Activated CD4-positive, alpha-beta memory T cell treated with anti-CD3 and anti-CD28 coated beads for 36 hours (primary cell): ENCODE measurements at regions not wholly inside any gene's neighbourhood (a gene's known extent, or its start where the extent isn't known, plus 50 kb on each side); places are given as distances from the start of the nearest gene placed in this dataset.

Experiments used
- CTCF ChIA-PET: fragments of 350-600 bp; sonication (Branson Sonifier 250); formaldehyde crosslinking; loops from one replicate; lab custom pipeline; 2021; ENCODE audit warnings: antibody characterized with exemption, inconsistent platforms; lab: Charles Lee
- POLR2A ChIA-PET: fragments of 350-600 bp; sonication (Branson Sonifier 250); formaldehyde crosslinking; loops from one replicate; lab custom pipeline; 2021; ENCODE audit warnings: antibody characterized with exemption; lab: Charles Lee
- DNase-seq: peaks from one replicate; pipeline ENCODE4 v3.0.0-alpha.2; 2020
- H3K27ac Mint-ChIP-seq: one replicate; pipeline ENCODE4 v1.8.0; 2021; ENCODE audit warnings: mixed read lengths
- H3K27me3 Mint-ChIP-seq: one replicate; pipeline ENCODE4 v1.8.0; 2021; ENCODE audit warnings: mixed read lengths
- H3K36me3 Mint-ChIP-seq: one replicate; pipeline ENCODE4 v1.8.0; 2021; ENCODE audit warnings: mixed read lengths
- H3K4me1 Mint-ChIP-seq: one replicate; pipeline ENCODE4 v1.8.0; 2021; ENCODE audit warnings: low read depth, mixed read lengths
- H3K4me3 Mint-ChIP-seq: one replicate; pipeline ENCODE4 v1.8.0; 2021; ENCODE audit warnings: mild to moderate bottlenecking, mixed read lengths
- H3K9me3 Mint-ChIP-seq: one replicate; pipeline ENCODE4 v1.8.0; 2021; ENCODE audit warnings: mixed read lengths
- intact Hi-C: fragments of 100-400 bp; cut with micrococcal nuclease; formaldehyde crosslinking; loops from one replicate; pipeline ENCODE4 v1.15.1; 2023

- Mint-ChIP-seq H3K27me3 (no peaks in the 10 kb centered on the region), H3K4me3 (no peak overlapping the region), H3K36me3 (no peaks in the 10 kb centered on the region), H3K4me1 (no peaks in the 10 kb centered on the region), H3K27ac (no peak overlapping the region), H3K9me3 (no peaks in the 10 kb centered on the region)
- intact Hi-C loops, result no loop called here
- DNase-seq, result no peak
- POLR2A ChIA-PET, result no interaction called here
- CTCF ChIA-PET, result no interaction called here
Observed at GRCh38 chr18:39199231-39199855, 1633.7 kb upstream of the CELF4 start.

- CTCF ChIA-PET, result no interaction called here
- POLR2A ChIA-PET, result no interaction called here
- DNase-seq, result no peak
- no peak overlapping the region for H3K27ac Mint-ChIP-seq
- intact Hi-C loops, result no loop called here
- H3K4me3 Mint-ChIP-seq, result no peak overlapping the region
- H3K9me3 Mint-ChIP-seq, result no peaks in the 10 kb centered on the region
- H3K27me3 Mint-ChIP-seq, result no peaks in the 10 kb centered on the region
- H3K4me1 Mint-ChIP-seq, result no peaks in the 10 kb centered on the region
- no peaks in the 10 kb centered on the region for H3K36me3 Mint-ChIP-seq
Observed at GRCh38 chr18:39198376-39198775, 1632.8 kb upstream of the CELF4 start.

GRCh38 chr18:39191931-39192330 lies 1626.3 kb upstream of the CELF4 start:
- no peak for DNase-seq
- Mint-ChIP-seq H3K4me3 (no peak overlapping the region), H3K36me3 (no peaks in the 10 kb centered on the region), H3K27me3 (no peaks in the 10 kb centered on the region), H3K9me3 (no peaks in the 10 kb centered on the region), H3K4me1 (no peaks in the 10 kb centered on the region), H3K27ac (no peak overlapping the region)
- intact Hi-C loops, result no loop called here
- ChIA-PET CTCF (no interaction called here), POLR2A (no interaction called here)

GRCh38 chr18:39191058-39191457 lies 1625.5 kb upstream of the CELF4 start:
- ChIA-PET POLR2A (no interaction called here), CTCF (no interaction called here)
- H3K27me3 Mint-ChIP-seq, result no peaks in the 10 kb centered on the region
- no peak for DNase-seq
- no peaks in the 10 kb centered on the region for H3K36me3 Mint-ChIP-seq
- H3K4me3 Mint-ChIP-seq, result no peak overlapping the region
- no peak overlapping the region for H3K27ac Mint-ChIP-seq
- intact Hi-C loops, result no loop called here
- H3K9me3 Mint-ChIP-seq, result no peaks in the 10 kb centered on the region
- no peaks in the 10 kb centered on the region for H3K4me1 Mint-ChIP-seq

GRCh38 chr18:39190508-39190907 lies 1624.9 kb upstream of the CELF4 start:
- ChIA-PET CTCF (no interaction called here), POLR2A (no interaction called here)
- no peak overlapping the region for H3K27ac Mint-ChIP-seq
- intact Hi-C loops, result no loop called here
- no peak for DNase-seq
- H3K27me3 Mint-ChIP-seq, result no peaks in the 10 kb centered on the region
- H3K4me3 Mint-ChIP-seq, result no peak overlapping the region
- H3K4me1 Mint-ChIP-seq, result no peaks in the 10 kb centered on the region
- H3K36me3 Mint-ChIP-seq, result no peaks in the 10 kb centered on the region
- no peaks in the 10 kb centered on the region for H3K9me3 Mint-ChIP-seq

GRCh38 chr18:39188278-39188677 lies 1622.7 kb upstream of the CELF4 start:
- Mint-ChIP-seq H3K9me3 (no peaks in the 10 kb centered on the region), H3K4me3 (no peak overlapping the region), H3K36me3 (no peaks in the 10 kb centered on the region), H3K4me1 (no peaks in the 10 kb centered on the region), H3K27me3 (no peaks in the 10 kb centered on the region), H3K27ac (no peak overlapping the region)
- intact Hi-C loops, result no loop called here
- CTCF ChIA-PET, result no interaction called here
- DNase-seq, result no peak
- POLR2A ChIA-PET, result no interaction called here

GRCh38 chr18:39186008-39186407 lies 1620.4 kb upstream of the CELF4 start:
- Mint-ChIP-seq H3K36me3 (no peaks in the 10 kb centered on the region), H3K9me3 (no peaks in the 10 kb centered on the region), H3K27ac (no peak overlapping the region), H3K4me1 (no peaks in the 10 kb centered on the region), H3K27me3 (no peaks in the 10 kb centered on the region), H3K4me3 (no peak overlapping the region)
- ChIA-PET CTCF (no interaction called here), POLR2A (no interaction called here)
- intact Hi-C loops, result no loop called here
- no peak for DNase-seq

GRCh38 chr18:39184176-39184575 lies 1618.6 kb upstream of the CELF4 start:
- intact Hi-C loops, result no loop called here
- POLR2A ChIA-PET, result no interaction called here

GRCh38 chr18:39178166-39178565 lies 1612.6 kb upstream of the CELF4 start:
- Mint-ChIP-seq H3K27ac (no peak overlapping the region), H3K4me3 (no peak overlapping the region)
- POLR2A ChIA-PET, result no interaction called here

More at GRCh38 chr18:39184176-39184575, 1618.6 kb upstream of the CELF4 start:
- DNase-seq, result no peak
- CTCF ChIA-PET, result no interaction called here
- Mint-ChIP-seq H3K27ac (no peak overlapping the region), H3K4me3 (no peak overlapping the region), H3K27me3 (no peaks in the 10 kb centered on the region), H3K4me1 (no peaks in the 10 kb centered on the region), H3K36me3 (no peaks in the 10 kb centered on the region), H3K9me3 (no peaks in the 10 kb centered on the region)

GRCh38 chr18:39172695-39173421 lies 1607.3 kb upstream of the CELF4 start:
- CTCF ChIA-PET, result no interaction called here
- Mint-ChIP-seq H3K27ac (no peak overlapping the region), H3K27me3 (no peaks in the 10 kb centered on the region), H3K4me1 (no peaks in the 10 kb centered on the region), H3K4me3 (no peak overlapping the region), H3K9me3 (no peaks in the 10 kb centered on the region), H3K36me3 (no peaks in the 10 kb centered on the region)
- DNase-seq, result no peak
- intact Hi-C loops, result no loop called here
- POLR2A ChIA-PET, result no interaction called here

More at GRCh38 chr18:39178166-39178565, 1612.6 kb upstream of the CELF4 start:
- no peaks in the 10 kb centered on the region for H3K9me3 Mint-ChIP-seq
- no peaks in the 10 kb centered on the region for H3K4me1 Mint-ChIP-seq
- no peak for DNase-seq
- no peaks in the 10 kb centered on the region for H3K36me3 Mint-ChIP-seq
- intact Hi-C loops, result no loop called here
- CTCF ChIA-PET, result no interaction called here
- H3K27me3 Mint-ChIP-seq, result no peaks in the 10 kb centered on the region

GRCh38 chr18:39168723-39169122 lies 1603.1 kb upstream of the CELF4 start:
- H3K27me3 Mint-ChIP-seq, result no peaks in the 10 kb centered on the region
- no peaks in the 10 kb centered on the region for H3K4me1 Mint-ChIP-seq
- intact Hi-C loops, result no loop called here
- no peak overlapping the region for H3K27ac Mint-ChIP-seq
- no peak for DNase-seq
- POLR2A ChIA-PET, result no interaction called here
- no peaks in the 10 kb centered on the region for H3K36me3 Mint-ChIP-seq
- peaks cover 2% of the 10 kb centered on the region for H3K9me3 Mint-ChIP-seq
- H3K4me3 Mint-ChIP-seq, result no peak overlapping the region
- CTCF ChIA-PET, result no interaction called here

GRCh38 chr18:39167990-39168389 lies 1602.4 kb upstream of the CELF4 start:
- H3K36me3 Mint-ChIP-seq, result no peaks in the 10 kb centered on the region
- DNase-seq, result no peak
- POLR2A ChIA-PET, result no interaction called here
- peaks cover 2% of the 10 kb centered on the region for H3K9me3 Mint-ChIP-seq
- CTCF ChIA-PET, result no interaction called here
- intact Hi-C loops, result no loop called here
- no peak overlapping the region for H3K4me3 Mint-ChIP-seq
- no peaks in the 10 kb centered on the region for H3K27me3 Mint-ChIP-seq
- no peaks in the 10 kb centered on the region for H3K4me1 Mint-ChIP-seq
- no peak overlapping the region for H3K27ac Mint-ChIP-seq

- intact Hi-C loops, result no loop called here
- ChIA-PET CTCF (no interaction called here), POLR2A (no interaction called here)
- no peak for DNase-seq
- Mint-ChIP-seq H3K27ac (no peak overlapping the region), H3K4me3 (no peak overlapping the region), H3K36me3 (no peaks in the 10 kb centered on the region), H3K9me3 (peaks cover 2% of the 10 kb centered on the region), H3K27me3 (no peaks in the 10 kb centered on the region), H3K4me1 (no peaks in the 10 kb centered on the region)
Observed at GRCh38 chr18:39166776-39167175, 1601.2 kb upstream of the CELF4 start.
